Lower leg skin (tissue), 3 donors: ENCODE measurements at regions not wholly inside any gene's neighbourhood (a gene's known extent, or its start where the extent isn't known, plus 50 kb on each side); places are given as distances from the start of the nearest gene placed in this dataset.

Experiments
- POLR2A ChIP-seq, 2 donors: fragments of 450-650 bp; IDR thresholded peaks; one replicate each; pipeline ENCODE4 v1.6.1; 2016 to 2017; ENCODE audit warnings: antibody characterized with exemption in 2 of 2, mild to moderate bottlenecking in 1 of 2, moderate library complexity in 1 of 2
- TF ChIP-seq, protein P1 (sequence below), 3 donors: fragments of 450-650 bp; IDR thresholded peaks; one replicate each; pipeline ENCODE4 v1.5.1; 2016; ENCODE audit warnings: antibody characterized with exemption in 3 of 3, mild to moderate bottlenecking in 3 of 3, moderate library complexity in 2 of 3

DNA sequence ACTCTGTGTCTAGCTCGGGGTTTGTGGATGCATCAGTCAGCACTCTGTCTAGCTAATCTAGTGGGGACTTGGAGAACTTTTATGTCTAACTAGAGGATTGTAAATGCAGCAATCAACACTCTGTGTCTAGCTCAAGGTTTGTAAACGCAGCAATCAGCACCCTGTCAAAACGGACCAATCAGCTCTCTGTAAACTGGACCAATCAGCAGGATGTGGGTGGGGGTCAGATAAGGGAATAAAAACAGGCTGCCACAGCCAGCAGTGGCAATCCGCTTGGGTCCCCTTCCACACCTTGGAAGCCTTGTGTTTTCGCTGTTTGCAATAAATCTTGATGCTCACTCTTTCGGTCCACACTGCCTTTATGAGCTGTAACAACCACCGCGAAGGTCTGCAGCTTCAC, 920.7 kb upstream of the FOXG1 start:
- TF ChIP-seq, protein P1, sequence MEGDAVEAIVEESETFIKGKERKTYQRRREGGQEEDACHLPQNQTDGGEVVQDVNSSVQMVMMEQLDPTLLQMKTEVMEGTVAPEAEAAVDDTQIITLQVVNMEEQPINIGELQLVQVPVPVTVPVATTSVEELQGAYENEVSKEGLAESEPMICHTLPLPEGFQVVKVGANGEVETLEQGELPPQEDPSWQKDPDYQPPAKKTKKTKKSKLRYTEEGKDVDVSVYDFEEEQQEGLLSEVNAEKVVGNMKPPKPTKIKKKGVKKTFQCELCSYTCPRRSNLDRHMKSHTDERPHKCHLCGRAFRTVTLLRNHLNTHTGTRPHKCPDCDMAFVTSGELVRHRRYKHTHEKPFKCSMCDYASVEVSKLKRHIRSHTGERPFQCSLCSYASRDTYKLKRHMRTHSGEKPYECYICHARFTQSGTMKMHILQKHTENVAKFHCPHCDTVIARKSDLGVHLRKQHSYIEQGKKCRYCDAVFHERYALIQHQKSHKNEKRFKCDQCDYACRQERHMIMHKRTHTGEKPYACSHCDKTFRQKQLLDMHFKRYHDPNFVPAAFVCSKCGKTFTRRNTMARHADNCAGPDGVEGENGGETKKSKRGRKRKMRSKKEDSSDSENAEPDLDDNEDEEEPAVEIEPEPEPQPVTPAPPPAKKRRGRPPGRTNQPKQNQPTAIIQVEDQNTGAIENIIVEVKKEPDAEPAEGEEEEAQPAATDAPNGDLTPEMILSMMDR (IDR thresholded peaks at IDR 0.05), result no peak
- TF ChIP-seq POLR2A (IDR thresholded peaks at IDR 0.05), result no peak
